Epithelial cell of esophagus (primary cell): ENCODE measurements at regions not wholly inside any gene's neighbourhood (a gene's known extent, or its start where the extent isn't known, plus 50 kb on each side); places are given as distances from the start of the nearest gene placed in this dataset.

Source experiments
- DNase-seq: peaks from one replicate; pipeline ENCODE4 v3.0.0; 2010; ENCODE audit warnings: low read depth
- H3K4me3 ChIP-seq: 2 replicates; pipeline ENCODE4 v1.5.1; 2011; ENCODE audit warnings: mild to moderate bottlenecking, low read length, control low read depth
- CTCF ChIP-seq: IDR thresholded peaks from 2 replicates; pipeline ENCODE4 v1.5.1; 2011; ENCODE audit warnings: low read depth, mild to moderate bottlenecking, low read length, control low read depth, inconsistent platforms; ENCODE audit not compliant: insufficient read depth; ENCODE audit errors: missing control alignments

- TF ChIP-seq CTCF: peak; percentile 89
- H3K4me3 ChIP-seq: no peak overlapping the region
- DNase-seq: peak; percentile 52
Measured at GRCh38 chr5:126234563-126235195, 188.5 kb upstream of the GRAMD2B start.

DNA sequence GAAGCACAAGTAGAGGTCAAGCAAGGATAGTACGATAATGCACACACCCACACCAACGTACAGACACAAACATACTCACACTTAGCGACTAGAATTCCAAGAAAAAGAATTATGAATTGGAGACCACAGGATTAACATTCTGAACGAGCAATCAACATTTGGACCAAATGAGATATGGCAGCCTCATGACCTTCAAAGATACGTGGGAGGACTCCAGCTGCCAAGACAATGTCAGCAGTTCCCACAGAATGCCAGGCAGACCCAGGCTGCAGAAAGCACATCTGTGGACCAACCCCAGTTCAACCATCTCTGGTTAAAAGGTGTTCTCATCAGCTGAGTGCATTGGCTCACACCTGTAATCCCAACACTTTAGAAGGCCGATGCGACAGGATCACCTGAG is 187.6 kb upstream of the GRAMD2B start:
- TF ChIP-seq CTCF: no peak
- DNase-seq: no peak
- no peak overlapping the region for H3K4me3 ChIP-seq

GRCh38 chr5:126236994-126237393 is 186.2 kb upstream of the GRAMD2B start:
- TF ChIP-seq CTCF: no peak
- no peak for DNase-seq
- no peak overlapping the region for H3K4me3 ChIP-seq

GRCh38 chr5:126248611-126249010 is 174.6 kb upstream of the GRAMD2B start:
- H3K4me3 ChIP-seq: no peak overlapping the region
- no peak for TF ChIP-seq CTCF
- no peak for DNase-seq

- no peak for DNase-seq
- H3K4me3 ChIP-seq: no peak overlapping the region
- TF ChIP-seq CTCF: no peak
Measured at GRCh38 chr5:126251024-126251423, 172.2 kb upstream of the GRAMD2B start.

DNA sequence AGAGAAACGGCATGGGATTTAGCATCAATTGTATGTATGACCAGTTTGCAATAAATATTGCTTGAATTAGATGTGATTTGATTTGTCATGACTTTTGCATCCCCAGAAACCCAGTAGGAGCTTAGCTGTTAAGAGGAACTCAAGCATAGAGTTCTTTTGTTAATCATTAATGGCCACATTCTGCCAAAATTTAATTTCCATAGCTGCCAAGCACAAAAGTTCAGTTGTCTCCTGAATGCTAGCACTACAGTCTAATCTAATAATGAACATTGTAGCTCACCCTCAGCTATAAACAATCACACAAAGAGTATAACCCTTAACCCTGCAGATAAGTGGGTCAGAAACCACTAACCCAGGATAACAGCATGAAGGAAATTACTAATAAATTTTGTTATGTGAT is 169.8 kb upstream of the GRAMD2B start:
- no peak for DNase-seq
- TF ChIP-seq CTCF: no peak
- no peak overlapping the region for H3K4me3 ChIP-seq

GRCh38 chr5:126263591-126264184 is 159.5 kb upstream of the GRAMD2B start:
- no peak overlapping the region for H3K4me3 ChIP-seq
- no peak for TF ChIP-seq CTCF
- no peak for DNase-seq
